ENCODE measurements at regions not wholly inside any gene's neighbourhood (a gene's known extent, or its start where the extent isn't known, plus 50 kb on each side); places are given as distances from the start of the nearest gene placed in this dataset.
"Not testable (repeated sequence)": the region's sequence is repeated elsewhere in the genome, so short reads cannot be mapped to it uniquely, and the experiment has no call there.

DNA sequence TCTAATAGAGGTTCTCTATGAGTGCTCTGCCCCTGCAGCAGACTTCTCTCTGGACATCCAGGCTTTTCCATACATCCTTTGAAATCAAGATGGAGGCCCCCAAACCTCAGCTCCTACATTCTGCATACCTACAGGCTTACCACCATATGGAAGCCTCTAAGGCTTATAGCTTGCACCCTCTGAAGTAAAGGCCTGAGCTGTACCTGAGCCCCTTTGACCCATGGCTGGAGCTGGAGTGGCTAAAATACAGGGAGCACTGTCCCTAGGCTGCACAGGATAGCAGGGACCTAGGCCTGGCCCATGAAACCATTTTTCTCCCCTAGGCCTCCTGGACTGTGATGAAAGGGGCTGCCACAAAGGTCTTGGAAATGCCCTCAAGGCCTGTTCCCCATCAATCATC is 1086.1 kb upstream of the MIR17HG start:
- no peak for FAIRE-seq
- H3K27ac ChIP-seq, result no peak overlapping the region
- H3K36me3 ChIP-seq, result no peaks in the 10 kb centered on the region
- no peak overlapping the region for H3K4me3 ChIP-seq
- no peak for DNase-seq
- H3K4me1 ChIP-seq, result no peaks in the 10 kb centered on the region
- H3K27me3 ChIP-seq, result no peaks in the 10 kb centered on the region
- ATAC-seq, result no peak
- intact Hi-C loops (cut with DNase I), result no loop called here
- TF ChIP-seq CTCF (IDR thresholded peaks at IDR 0.05), result no peak
- no peaks in the 10 kb centered on the region for H3K9me3 ChIP-seq

GRCh38 chr13:90270226-90270625 is 1077.3 kb upstream of the MIR17HG start:
- intact Hi-C loops (cut with DNase I), result no loop called here
- ATAC-seq, result no peak
- WGBS, 2 donors, result 64 to 70% methylated on average over 2 of the region's 2 CpGs
- no peak for TF ChIP-seq CTCF (IDR thresholded peaks at IDR 0.05)
- Histone ChIP-seq H3K27ac (no peak overlapping the region), H3K9me3 (no peaks in the 10 kb centered on the region), H3K4me1 (no peaks in the 10 kb centered on the region), H3K27me3 (no peaks in the 10 kb centered on the region), H3K4me3 (no peak overlapping the region), H3K36me3 (no peaks in the 10 kb centered on the region)
- DNase-seq, result no peak
- FAIRE-seq, result no peak

- Histone ChIP-seq H3K36me3 (no peaks in the 10 kb centered on the region), H3K27ac (no peak overlapping the region), H3K4me3 (no peak overlapping the region), H3K9me3 (no peaks in the 10 kb centered on the region), H3K27me3 (no peaks in the 10 kb centered on the region), H3K4me1 (no peaks in the 10 kb centered on the region)
- ATAC-seq, result no peak
- WGBS, 2 donors, result 86 to 94% methylated on average over 1 of the region's 1 CpG
- FAIRE-seq, result no peak
- intact Hi-C loops (cut with DNase I), result no loop called here
- TF ChIP-seq CTCF (IDR thresholded peaks at IDR 0.05), result no peak
- DNase-seq, result no peak
Measured at GRCh38 chr13:90272356-90272755, 1075.1 kb upstream of the MIR17HG start.

GRCh38 chr13:90276216-90276615 is 1071.3 kb upstream of the MIR17HG start:
- DNase-seq (no peak), FAIRE-seq (no peak), ATAC-seq (no peak)
- H3K9me3 ChIP-seq, result no peaks in the 10 kb centered on the region
- no peak overlapping the region for H3K27ac ChIP-seq
- intact Hi-C loops (cut with DNase I), result no loop called here
- H3K27me3 ChIP-seq, result no peaks in the 10 kb centered on the region
- TF ChIP-seq CTCF (IDR thresholded peaks at IDR 0.05), result no peak
- H3K36me3 ChIP-seq, result no peaks in the 10 kb centered on the region
- 54 to 55% methylated on average over 1 of the region's 1 CpG for WGBS, 2 donors
- H3K4me1 ChIP-seq, result no peaks in the 10 kb centered on the region
- H3K4me3 ChIP-seq, result no peak overlapping the region

- H3K36me3 ChIP-seq; H3K27ac ChIP-seq; H3K4me3 ChIP-seq; DNase-seq; H3K4me1 ChIP-seq; H3K27me3 ChIP-seq; FAIRE-seq; ATAC-seq; H3K9me3 ChIP-seq; intact Hi-C loops (cut with DNase I): not testable (repeated sequence)
- 79 to 92% methylated on average over 3 of the region's 3 CpGs for WGBS, 2 donors
Measured at GRCh38 chr13:90278231-90278630, 1069.3 kb upstream of the MIR17HG start.

DNA sequence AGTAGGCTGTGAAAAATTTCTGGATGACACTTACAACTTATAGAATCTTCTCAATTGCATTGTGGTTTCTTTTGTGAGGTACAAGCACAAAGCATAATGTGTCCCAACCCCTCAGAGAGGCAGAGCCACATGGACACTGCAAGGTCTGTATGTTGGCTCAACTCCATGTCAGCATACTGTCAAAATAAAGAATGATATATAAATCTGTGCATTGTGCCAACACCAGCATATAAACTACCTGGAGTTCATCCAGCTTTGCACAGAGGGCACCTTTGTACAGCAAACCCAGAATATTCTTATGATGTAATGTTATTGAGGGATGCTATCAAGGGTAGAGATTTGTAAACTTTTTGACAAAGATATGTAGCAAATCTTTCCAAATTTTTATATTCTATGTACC is 1065.8 kb upstream of the MIR17HG start:
- no peak for FAIRE-seq
- no peak for ATAC-seq
- Histone ChIP-seq H3K9me3 (no peaks in the 10 kb centered on the region), H3K36me3 (no peaks in the 10 kb centered on the region), H3K4me1 (no peaks in the 10 kb centered on the region), H3K27me3 (no peaks in the 10 kb centered on the region), H3K4me3 (no peak overlapping the region), H3K27ac (no peak overlapping the region)
- TF ChIP-seq CTCF (IDR thresholded peaks at IDR 0.05), result no peak
- intact Hi-C loops (cut with DNase I), result no loop called here
- DNase-seq, result no peak
